B cell (primary cell): ENCODE measurements at regions not wholly inside any gene's neighbourhood (a gene's known extent, or its start where the extent isn't known, plus 50 kb on each side); places are given as distances from the start of the nearest gene placed in this dataset.

ENCODE experiments used
- EZH2 ChIP-seq: IDR thresholded peaks from 2 replicates; pipeline ENCODE4 v1.6.1; 2012; ENCODE audit warnings: borderline replicate concordance, low read depth, mild to moderate bottlenecking, moderate library complexity, low read length; ENCODE audit not compliant: insufficient read depth, poor library complexity, severe bottlenecking
- TF ChIP-seq, protein P1 (sequence below): fragments of 200-600 bp; IDR thresholded peaks from one replicate; pipeline ENCODE4 v1.8.0; 2022; ENCODE audit warnings: antibody characterized with exemption, mild to moderate bottlenecking

DNA sequence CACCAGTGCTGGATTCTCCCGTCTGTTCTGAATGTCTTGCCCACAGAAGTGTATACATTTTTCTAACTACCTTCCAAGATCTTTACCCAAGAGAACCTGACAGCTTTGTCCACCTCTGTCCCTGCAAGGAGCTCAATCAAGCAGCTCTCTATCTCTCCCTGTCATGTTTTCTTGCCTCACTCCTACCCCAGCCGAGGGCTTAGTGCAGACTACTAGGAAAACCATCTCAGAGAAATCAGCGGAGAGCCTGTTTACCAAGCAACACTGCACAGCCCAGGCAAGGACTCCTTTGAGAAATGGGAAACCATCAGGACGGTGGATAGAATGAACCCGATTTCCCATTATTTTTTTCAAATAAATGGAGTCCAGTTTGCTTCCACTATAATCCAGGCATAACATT lies 250.7 kb upstream of the JARID2 start:
- TF ChIP-seq, protein P1, sequence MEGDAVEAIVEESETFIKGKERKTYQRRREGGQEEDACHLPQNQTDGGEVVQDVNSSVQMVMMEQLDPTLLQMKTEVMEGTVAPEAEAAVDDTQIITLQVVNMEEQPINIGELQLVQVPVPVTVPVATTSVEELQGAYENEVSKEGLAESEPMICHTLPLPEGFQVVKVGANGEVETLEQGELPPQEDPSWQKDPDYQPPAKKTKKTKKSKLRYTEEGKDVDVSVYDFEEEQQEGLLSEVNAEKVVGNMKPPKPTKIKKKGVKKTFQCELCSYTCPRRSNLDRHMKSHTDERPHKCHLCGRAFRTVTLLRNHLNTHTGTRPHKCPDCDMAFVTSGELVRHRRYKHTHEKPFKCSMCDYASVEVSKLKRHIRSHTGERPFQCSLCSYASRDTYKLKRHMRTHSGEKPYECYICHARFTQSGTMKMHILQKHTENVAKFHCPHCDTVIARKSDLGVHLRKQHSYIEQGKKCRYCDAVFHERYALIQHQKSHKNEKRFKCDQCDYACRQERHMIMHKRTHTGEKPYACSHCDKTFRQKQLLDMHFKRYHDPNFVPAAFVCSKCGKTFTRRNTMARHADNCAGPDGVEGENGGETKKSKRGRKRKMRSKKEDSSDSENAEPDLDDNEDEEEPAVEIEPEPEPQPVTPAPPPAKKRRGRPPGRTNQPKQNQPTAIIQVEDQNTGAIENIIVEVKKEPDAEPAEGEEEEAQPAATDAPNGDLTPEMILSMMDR = no peak
- no peak for TF ChIP-seq EZH2
